Dermis blood vessel endothelial cell (primary cell): ENCODE measurements at regions not wholly inside any gene's neighbourhood (a gene's known extent, or its start where the extent isn't known, plus 50 kb on each side); places are given as distances from the start of the nearest gene placed in this dataset.
"Not testable (repeated sequence)": the region's sequence is repeated elsewhere in the genome, so short reads cannot be mapped to it uniquely, and the experiment has no call there.

Experiments
- DNase-seq: peaks from one replicate; pipeline ENCODE4 v3.0.0; 2010

DNA sequence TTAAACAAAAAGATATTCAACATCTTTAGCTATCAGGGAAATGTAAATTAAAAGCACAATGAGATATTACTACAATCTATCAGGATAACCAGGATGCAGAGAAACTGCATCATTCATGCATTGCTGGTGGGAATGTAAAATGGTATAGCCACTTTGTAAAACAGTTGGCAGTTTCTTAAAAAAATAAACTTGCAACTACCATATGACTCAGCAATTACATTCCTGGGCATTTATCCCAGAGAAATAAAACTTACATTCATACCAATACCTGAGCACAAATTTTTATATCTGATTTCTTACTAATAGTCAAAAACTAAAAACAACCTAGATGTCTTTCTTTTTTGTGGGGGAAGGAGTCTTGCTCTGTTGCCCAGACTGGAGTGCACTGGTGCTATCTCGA, 190.3 kb upstream of the TAB2 start:
- DNase-seq: no peak

DNA sequence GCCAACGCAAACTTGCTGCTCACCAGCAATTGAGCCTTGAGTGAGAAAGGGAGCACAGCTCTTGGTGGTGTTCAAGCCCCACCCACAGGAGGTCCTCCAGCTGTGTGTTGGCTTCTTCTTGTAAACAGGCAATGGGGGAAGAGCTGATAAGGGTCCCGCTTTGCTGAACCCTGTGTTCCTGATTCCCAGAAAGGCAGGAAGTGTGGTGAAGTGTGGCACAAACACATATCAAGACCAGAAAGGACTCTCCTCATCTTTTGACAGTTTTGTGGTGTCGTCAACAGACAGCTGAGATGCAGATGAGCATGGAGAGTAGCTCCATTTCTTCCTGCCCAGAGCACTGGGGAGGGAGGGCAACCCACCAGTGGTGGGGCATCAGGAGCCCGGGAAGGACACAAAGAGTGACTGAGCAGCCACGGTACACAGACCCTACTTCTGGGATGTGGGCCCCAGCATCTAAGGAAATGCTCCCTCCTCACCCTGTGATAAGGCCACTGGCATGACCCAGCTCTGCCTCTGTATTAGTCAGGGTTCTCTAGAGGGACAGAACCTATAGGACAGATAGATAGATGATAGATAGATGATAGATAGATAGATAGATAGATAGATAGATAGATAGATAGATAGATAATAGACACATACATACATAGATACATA, 188.9 kb upstream of the TAB2 start:
- DNase-seq: no peak

DNA sequence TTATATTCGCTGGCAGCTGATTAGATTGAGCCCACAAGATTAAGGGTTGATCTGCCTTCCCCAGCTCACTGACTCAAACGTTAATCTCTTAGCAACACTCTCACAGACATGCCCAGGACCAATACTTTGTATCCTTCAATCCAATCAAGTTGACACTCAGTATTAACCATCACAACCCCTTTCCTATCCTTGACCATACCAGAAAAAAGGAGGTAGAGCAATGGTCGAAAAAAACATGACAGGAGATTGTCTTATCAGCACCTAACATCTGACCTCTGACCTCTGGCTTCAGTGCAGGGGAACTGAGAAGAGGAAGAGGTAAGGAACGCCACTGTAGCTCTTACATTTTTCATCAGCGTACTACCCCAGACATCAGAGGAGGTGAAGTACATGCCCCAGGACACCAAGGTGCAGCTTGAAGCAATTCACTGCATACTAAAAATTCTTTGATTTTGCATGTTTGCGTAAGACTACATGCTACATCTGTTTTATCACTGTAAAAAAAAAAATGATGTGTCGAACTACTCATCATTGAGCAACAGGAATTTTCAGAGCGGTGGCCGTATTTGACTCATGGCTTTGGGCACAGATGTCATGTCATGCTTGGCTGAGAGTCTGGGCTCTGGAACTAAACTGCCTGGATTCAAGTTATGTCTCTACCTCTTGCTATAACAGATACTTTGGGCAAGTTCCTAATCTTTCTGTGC, 188.0 kb upstream of the TAB2 start:
- DNase-seq: no peak

- no peak for DNase-seq
Measured at GRCh38 chr6:149130090-149130489, 187.4 kb upstream of the TAB2 start.

GRCh38 chr6:149130508-149130907, 187.0 kb upstream of the TAB2 start:
- no peak for DNase-seq

- DNase-seq: no peak
Measured at GRCh38 chr6:149131891-149132290, 185.6 kb upstream of the TAB2 start.

- no peak for DNase-seq
Measured at GRCh38 chr6:149132336-149132735, 185.2 kb upstream of the TAB2 start.

DNA sequence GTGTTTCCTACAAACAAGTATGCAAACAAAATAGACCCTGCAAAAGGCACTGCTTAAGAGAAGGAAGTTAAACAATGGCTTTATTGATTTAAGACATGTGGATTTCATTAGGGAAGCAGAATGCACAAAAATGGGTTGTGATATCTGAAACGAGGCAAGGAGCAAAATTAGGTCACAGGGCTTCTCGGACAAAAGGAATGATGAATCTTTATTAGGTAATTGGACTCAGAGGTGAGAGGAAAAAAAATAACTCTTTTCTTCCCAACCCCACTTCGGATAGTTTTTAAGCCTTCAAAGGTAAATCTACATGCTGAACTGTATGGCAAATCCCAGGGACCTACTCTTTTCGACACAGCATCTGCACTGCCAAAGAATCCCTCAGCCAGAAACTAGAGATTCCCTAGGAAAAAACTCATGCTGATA, 183.0 kb upstream of the TAB2 start:
- no peak for DNase-seq

DNA sequence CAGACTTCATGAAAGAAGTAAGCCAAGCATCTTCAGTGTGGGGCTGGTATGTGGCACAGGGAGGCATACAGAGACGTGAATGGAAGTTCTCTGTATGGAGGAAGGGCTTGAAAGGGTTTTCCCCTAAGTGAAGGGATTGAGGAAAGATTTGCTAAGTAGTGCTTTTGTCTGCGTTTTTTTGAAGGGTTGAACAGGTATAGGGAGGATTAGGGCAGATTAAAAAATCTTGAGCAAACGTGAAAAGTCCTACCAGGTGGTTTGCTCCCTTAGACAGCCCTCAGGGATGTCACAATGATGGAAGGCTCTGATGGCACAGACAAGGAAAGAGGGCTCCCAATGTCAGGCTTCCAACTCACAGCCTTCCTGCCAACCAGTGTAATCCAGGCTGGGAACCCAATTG, 181.7 kb upstream of the TAB2 start:
- no peak for DNase-seq

DNA sequence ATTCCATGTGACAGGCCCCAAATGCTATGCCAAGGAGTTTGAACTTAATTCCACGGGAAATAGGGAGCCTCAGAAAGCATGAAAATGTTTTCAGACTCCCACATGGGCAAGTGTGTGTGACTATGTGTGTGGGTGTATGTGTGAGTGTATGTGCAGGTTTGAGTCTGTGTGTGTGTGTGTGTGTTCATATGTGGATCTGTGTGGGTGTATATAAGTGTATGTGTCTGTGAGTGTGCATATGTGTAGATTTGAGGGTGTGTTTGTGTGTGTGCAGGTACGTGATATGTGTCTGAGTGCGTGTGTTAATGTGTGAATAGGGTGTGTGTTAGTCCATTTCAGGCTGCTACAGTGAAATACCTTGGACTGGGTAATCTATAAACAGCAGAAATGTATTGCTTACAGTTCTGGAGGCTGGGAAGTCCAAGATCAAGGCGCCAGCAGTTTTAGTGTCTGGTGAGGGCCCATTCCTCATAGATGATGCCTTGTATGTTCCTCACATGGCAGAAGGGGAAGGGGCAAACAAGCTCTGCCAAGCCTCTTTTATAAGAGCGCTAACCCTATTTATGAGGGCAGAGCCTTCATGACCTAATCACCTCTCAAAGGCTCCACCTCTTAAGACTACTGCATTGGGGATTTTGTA, 181.1 kb upstream of the TAB2 start:
- no peak for DNase-seq

GRCh38 chr6:149136913-149137286, 180.6 kb upstream of the TAB2 start:
- DNase-seq: no peak

- DNase-seq: no peak
Measured at GRCh38 chr6:149137594-149137993, 179.9 kb upstream of the TAB2 start.

- no peak for DNase-seq
Measured at GRCh38 chr6:149138089-149138488, 179.4 kb upstream of the TAB2 start.

DNA sequence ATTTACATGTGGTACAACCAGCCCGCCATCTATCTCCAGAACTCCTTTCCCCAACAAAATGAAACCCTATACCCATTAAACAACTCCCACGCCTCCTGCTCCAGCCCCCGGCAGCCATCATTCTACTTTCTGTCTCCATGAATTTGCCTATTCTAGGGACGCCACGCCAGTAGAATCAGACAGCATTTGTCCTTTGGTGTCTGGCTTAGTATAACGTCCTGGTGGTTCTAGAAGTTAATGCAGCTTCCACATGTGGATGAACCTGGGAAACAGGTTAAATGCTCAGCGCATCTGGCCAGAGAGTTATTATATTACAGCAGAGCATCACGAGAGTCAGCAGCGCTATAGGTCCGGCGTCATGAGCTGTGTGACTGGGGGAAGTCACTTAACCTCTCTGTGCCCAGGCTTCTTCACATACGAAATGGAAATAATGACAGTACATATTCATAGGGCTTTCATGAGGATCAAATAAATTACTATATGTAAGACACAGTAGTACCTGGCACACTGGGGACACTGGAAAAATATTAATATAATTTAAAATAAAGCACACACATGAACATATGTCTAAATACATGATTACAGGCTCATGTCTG, 178.7 kb upstream of the TAB2 start:
- DNase-seq: no peak

DNA sequence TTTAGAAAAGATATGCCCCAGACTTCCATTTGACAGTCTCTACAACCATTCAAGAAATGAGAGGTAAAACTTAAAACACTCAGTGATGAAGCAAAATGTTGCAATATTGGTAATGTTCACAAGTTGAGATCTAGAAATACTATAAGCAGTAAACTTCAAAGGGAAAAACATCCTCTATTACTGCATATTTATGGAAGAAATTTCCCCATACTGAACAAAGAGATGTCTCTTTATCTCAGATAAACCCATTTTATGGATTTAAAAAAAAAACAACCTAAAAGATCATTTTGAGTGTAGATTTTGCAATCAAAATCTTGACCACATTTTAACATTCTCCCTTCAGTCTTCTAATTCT, 177.8 kb upstream of the TAB2 start:
- DNase-seq: no peak

GRCh38 chr6:149140137-149140909, 177.2 kb upstream of the TAB2 start:
- no peak for DNase-seq

- DNase-seq: no peak
Measured at GRCh38 chr6:149140910-149141290, 176.6 kb upstream of the TAB2 start.

GRCh38 chr6:149142924-149143429, 174.5 kb upstream of the TAB2 start:
- no peak for DNase-seq

DNA sequence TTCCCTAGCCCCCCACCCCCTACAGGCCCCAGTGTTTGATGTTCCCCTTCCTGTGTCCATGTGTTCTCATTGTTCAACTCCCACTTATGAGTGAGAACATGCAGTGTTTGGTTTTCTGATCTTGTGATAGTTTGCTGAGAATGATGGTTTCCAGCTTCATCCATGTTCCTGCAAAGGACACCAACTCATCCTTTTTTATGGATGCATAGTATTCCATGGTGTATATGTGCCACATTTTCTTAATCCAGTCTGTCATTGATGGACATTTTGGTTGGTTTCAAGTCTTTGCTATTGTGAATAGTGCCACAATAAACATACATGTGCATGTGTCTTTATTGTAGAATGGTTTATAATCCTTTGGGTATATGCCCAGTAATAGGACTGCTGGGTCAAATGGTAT, 171.7 kb upstream of the TAB2 start:
- not testable (repeated sequence) for DNase-seq

DNA sequence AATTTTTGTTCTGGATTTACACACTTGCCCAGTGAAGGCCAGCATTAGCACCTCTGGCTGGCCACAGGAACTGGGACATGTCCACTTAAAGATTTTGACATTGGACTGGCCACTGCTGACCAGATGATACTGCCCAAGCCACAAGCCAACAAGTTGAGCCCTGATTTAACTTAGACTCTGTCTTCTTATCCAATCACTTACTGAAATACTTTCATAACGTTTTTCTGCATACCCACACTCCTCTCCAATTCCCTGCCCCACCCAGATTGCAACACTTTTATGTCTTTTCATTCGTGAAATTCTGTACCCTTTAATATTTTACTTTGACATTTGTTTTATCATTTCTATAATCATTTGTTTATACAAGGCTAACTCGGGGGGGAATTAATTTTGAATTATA, 170.3 kb upstream of the TAB2 start:
- no peak for DNase-seq

DNA sequence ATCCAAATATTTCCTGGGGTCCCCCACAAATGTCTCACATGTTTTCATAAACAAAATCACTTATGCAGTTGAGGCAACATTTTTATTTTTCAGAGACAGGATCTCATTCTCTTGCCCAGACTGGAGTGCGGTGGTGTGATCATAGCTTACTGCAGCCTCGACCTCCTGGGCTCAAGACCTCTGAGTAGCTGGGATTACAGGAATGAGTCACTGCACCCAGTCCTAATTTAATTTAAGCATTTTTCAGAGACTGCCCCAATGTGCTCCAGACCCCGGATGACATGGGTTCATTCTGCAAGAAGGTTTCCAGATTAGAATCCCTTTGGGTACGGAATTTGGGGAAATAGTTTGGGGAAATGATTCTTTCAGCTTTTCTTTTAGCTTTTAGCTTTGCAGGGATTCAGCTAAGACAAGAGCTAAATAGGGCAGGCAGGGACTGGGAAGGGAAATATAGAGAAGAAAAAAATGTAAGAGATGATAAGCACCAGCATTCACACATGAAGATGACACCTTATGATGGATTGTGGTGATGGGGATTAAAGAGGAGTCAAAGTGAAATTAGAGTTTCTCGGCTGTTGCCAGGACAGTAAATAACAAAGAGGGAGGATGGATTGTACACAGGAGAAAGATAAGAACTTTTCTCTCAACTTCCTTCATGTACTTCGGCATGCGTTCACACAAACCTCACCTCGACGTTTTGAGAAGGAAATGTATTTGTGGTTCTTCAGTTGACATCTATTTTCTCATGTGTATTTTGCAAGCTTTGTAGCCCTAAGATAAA, 169.4 kb upstream of the TAB2 start:
- no peak for DNase-seq

DNA sequence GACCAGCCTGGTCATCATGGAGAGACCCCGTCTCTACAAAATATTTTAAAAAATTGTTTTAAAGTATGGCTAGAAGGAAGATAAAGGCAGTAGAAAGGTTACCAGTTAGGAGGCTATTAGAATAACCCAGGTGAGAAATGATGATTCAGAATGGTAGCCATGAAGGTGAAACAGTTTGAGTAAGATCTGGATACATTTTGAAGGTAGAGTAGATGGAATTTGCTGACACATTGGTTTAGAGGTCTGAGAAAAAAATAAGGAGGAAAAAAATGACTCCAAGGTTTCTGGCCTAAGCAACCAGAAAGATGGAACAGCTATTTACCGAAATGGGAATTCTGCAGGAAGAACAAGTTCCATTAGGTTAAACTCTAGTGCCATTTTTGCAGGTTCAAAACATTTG, 167.9 kb upstream of the TAB2 start:
- no peak for DNase-seq
